GM10266 (cell line): ENCODE measurements at regions not wholly inside any gene's neighbourhood (a gene's known extent, or its start where the extent isn't known, plus 50 kb on each side); places are given as distances from the start of the nearest gene placed in this dataset.

Experiments used
- DNase-seq: peaks from one replicate; pipeline ENCODE4 v3.0.0; 2012; ENCODE audit errors: extremely low spot score
- CTCF ChIP-seq: IDR thresholded peaks from 2 replicates; pipeline ENCODE4 v1.5.1; 2012; ENCODE audit warnings: mild to moderate bottlenecking, low read depth; ENCODE audit not compliant: control insufficient read depth, insufficient read depth; ENCODE audit errors: missing control alignments

DNA sequence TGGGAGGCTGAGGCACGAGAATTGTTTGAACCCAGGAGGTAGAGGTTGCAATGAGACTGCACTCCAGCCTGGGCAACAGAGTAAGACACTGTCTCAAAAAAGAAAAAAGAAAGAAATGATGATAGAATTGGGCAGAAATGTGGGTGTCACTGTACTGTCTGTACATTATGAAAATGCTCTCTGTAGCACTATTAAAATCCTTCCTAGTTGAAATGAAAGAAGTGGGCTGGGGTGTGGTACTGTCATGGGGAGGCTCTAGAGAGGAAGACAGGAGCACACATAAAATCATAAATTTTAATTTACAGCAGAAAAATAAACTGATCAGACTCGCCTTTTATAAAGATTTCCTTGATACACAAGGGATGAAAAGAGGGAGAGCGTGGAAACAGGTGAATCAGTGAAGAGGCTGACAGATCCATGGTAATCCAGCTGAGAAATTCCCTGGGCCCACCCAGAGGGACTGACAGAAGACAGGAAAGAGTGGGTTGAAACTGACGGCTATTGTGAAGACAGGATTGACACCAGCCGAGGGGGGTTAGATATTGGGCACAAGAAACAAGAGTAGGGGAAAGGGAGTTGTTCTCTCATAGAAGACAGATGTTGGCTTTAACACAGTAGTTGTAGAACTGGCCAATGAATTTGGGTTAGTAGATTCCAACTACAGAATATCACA is 96.4 kb upstream of the ATL2 start:
- no peak for DNase-seq
- no peak for TF ChIP-seq CTCF

GRCh38 chr2:38470115-38470514 is 93.0 kb upstream of the ATL2 start:
- no peak for TF ChIP-seq CTCF
- DNase-seq, result no peak

- no peak for DNase-seq
- no peak for TF ChIP-seq CTCF
Observed at GRCh38 chr2:38467768-38468455, 90.8 kb upstream of the ATL2 start.

GRCh38 chr2:38466876-38467767 is 90.0 kb upstream of the ATL2 start:
- TF ChIP-seq CTCF, result no peak
- DNase-seq, result no peak

- DNase-seq, result no peak
- TF ChIP-seq CTCF, result no peak
Observed at GRCh38 chr2:38466409-38466808, 89.3 kb upstream of the ATL2 start.

DNA sequence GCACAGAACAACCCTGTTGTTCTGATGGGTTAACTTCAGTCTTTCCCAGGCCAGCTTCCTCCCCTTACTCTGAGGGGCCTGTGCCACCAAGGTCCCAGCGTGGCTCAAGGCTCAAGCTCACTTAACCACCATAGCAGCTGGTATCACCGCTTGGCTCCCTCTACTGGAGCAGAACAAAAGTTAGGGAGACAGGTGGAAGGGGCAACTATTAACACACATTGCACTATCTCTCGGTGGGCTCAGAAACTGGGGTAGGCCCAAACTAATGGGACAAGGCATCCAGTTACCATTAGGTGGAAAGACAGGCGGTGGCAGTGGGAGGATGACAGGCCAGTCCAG is 88.7 kb upstream of the ATL2 start:
- DNase-seq, result peak; percentile 50
- TF ChIP-seq CTCF, result peak; percentile 60
